NCI-H1417 treated with DMSO at 0.1 percent for 48 hours (cell line): ENCODE measurements at regions not wholly inside any gene's neighbourhood (a gene's known extent, or its start where the extent isn't known, plus 50 kb on each side); places are given as distances from the start of the nearest gene placed in this dataset.
"Not testable (repeated sequence)": the region's sequence is repeated elsewhere in the genome, so short reads cannot be mapped to it uniquely, and the experiment has no call there.

ENCODE experiments used
- DNase-seq: peaks from one replicate; lab custom pipeline; 2025; lab: John Stamatoyannopoulos, UW

- no peak for DNase-seq
Observed at GRCh38 chr16:76801357-76801756, 389.6 kb upstream of the MON1B start.

- no peak for DNase-seq
Observed at GRCh38 chr16:76816475-76816874, 374.5 kb upstream of the MON1B start.

GRCh38 chr16:76818606-76819181 lies 372.3 kb upstream of the MON1B start:
- no peak for DNase-seq

- DNase-seq = no peak
Observed at GRCh38 chr16:76819226-76819916, 371.6 kb upstream of the MON1B start.

GRCh38 chr16:76824221-76824620 lies 366.8 kb upstream of the MON1B start:
- no peak for DNase-seq

GRCh38 chr16:76824791-76825190 lies 366.2 kb upstream of the MON1B start:
- no peak for DNase-seq

- DNase-seq = no peak
Observed at GRCh38 chr16:76835339-76835738, 355.7 kb upstream of the MON1B start.

- DNase-seq = no peak
Observed at GRCh38 chr16:76835779-76836300, 355.1 kb upstream of the MON1B start.

- DNase-seq = no peak
Observed at GRCh38 chr16:76837872-76838271, 353.1 kb upstream of the MON1B start.

GRCh38 chr16:76854234-76854633 lies 336.8 kb upstream of the MON1B start:
- DNase-seq = no peak

- no peak for DNase-seq
Observed at GRCh38 chr16:76856112-76856511, 334.9 kb upstream of the MON1B start.

GRCh38 chr16:76857402-76857801 lies 333.6 kb upstream of the MON1B start:
- no peak for DNase-seq

- DNase-seq = no peak
Observed at GRCh38 chr16:76862901-76863300, 328.1 kb upstream of the MON1B start.

GRCh38 chr16:76866994-76867393 lies 324.0 kb upstream of the MON1B start:
- no peak for DNase-seq

- no peak for DNase-seq
Observed at GRCh38 chr16:76875898-76876297, 315.1 kb upstream of the MON1B start.

GRCh38 chr16:76879420-76879819 lies 311.6 kb upstream of the MON1B start:
- DNase-seq = no peak

- DNase-seq = not testable (repeated sequence)
Observed at GRCh38 chr16:76880523-76880922, 310.5 kb upstream of the MON1B start.

GRCh38 chr16:76882105-76882504 lies 308.9 kb upstream of the MON1B start:
- no peak for DNase-seq

GRCh38 chr16:76883076-76883475 lies 307.9 kb upstream of the MON1B start:
- DNase-seq = no peak

- DNase-seq = no peak
Observed at GRCh38 chr16:76885776-76886537, 305.0 kb upstream of the MON1B start.

- DNase-seq = no peak
Observed at GRCh38 chr16:76897816-76898215, 293.2 kb upstream of the MON1B start.

- no peak for DNase-seq
Observed at GRCh38 chr16:76899767-76900166, 291.2 kb upstream of the MON1B start.
